PC-3 (cell line): ENCODE measurements at regions not wholly inside any gene's neighbourhood (a gene's known extent, or its start where the extent isn't known, plus 50 kb on each side); places are given as distances from the start of the nearest gene placed in this dataset.

Source experiments
- EZH2 ChIP-seq: fragments of 300-600 bp; sonication (generic); IDR thresholded peaks from one replicate; pipeline ENCODE4 v1.6.1; 2017; ENCODE audit warnings: antibody characterized with exemption, mild to moderate bottlenecking, low read length; ENCODE audit not compliant: unreplicated experiment
- TF ChIP-seq, protein P1 (sequence below): fragments of 300-600 bp; sonication (generic); conservative IDR thresholded peaks from 2 replicates; pipeline ENCODE4 v1.5.1; 2017; ENCODE audit warnings: antibody characterized with exemption, low read depth, mild to moderate bottlenecking, low read length

DNA sequence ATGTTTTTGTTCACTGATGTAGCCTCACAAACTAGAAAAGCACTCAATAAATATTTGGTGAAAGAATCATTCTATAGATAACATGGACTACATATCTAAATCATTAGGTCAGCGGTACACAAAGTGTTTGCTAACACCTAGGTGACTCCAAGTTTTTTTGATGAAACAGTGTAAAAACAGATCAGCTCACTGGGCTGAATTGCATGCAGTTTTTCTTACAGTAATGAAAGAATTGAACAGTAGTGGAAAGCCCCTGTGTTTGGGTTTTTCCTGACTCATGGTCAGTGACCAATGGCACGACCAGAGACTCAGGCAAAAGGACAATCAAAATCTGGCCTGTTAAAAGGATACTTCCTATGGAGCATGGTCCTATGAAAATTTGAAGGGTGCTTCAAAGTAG is 384.3 kb upstream of the EPHA6 start:
- TF ChIP-seq, protein P1, sequence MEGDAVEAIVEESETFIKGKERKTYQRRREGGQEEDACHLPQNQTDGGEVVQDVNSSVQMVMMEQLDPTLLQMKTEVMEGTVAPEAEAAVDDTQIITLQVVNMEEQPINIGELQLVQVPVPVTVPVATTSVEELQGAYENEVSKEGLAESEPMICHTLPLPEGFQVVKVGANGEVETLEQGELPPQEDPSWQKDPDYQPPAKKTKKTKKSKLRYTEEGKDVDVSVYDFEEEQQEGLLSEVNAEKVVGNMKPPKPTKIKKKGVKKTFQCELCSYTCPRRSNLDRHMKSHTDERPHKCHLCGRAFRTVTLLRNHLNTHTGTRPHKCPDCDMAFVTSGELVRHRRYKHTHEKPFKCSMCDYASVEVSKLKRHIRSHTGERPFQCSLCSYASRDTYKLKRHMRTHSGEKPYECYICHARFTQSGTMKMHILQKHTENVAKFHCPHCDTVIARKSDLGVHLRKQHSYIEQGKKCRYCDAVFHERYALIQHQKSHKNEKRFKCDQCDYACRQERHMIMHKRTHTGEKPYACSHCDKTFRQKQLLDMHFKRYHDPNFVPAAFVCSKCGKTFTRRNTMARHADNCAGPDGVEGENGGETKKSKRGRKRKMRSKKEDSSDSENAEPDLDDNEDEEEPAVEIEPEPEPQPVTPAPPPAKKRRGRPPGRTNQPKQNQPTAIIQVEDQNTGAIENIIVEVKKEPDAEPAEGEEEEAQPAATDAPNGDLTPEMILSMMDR, result no peak
- no peak for TF ChIP-seq EZH2
